HG03342 (cell line): ENCODE measurements at regions not wholly inside any gene's neighbourhood (a gene's known extent, or its start where the extent isn't known, plus 50 kb on each side); places are given as distances from the start of the nearest gene placed in this dataset.
"Not testable (repeated sequence)": the region's sequence is repeated elsewhere in the genome, so short reads cannot be mapped to it uniquely, and the experiment has no call there.

Source experiments
- ATAC-seq: cut with Tn5 transposase; IDR thresholded peaks from one replicate; pipeline ENCODE4 v1.9.1; 2021; ENCODE audit warnings: mild to moderate bottlenecking, moderate library complexity; ENCODE audit not compliant: unreplicated experiment

GRCh38 chr10:8332730-8333111 lies 278.2 kb downstream of the GATA3 start:
- ATAC-seq, result no peak

GRCh38 chr10:8334631-8335030 lies 280.1 kb downstream of the GATA3 start:
- ATAC-seq, result no peak

- no peak for ATAC-seq
These were observed 282.3 kb downstream of the GATA3 start for GRCh38 chr10:8336629-8337331.

GRCh38 chr10:8337332-8337651 lies 282.8 kb downstream of the GATA3 start:
- no peak for ATAC-seq

- ATAC-seq, result no peak
These were observed 283.8 kb downstream of the GATA3 start for GRCh38 chr10:8338177-8338766.

DNA sequence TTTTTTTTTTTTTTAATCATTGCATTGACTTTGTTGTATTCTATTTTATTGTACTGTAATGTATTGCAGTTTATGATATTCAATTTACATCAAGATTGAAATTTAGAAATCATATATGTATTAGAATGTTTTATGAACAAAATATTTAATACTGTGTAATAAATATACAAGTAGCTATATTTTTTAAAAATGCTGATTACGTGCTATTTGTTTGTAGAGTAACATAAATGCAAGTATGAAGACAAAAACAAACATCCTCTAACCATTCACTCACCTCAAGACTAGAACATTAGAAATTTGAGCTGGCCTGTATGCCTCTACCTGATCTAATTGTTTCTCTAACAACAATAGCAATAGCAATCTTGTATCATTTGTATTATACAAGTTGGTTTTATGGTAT lies 290.3 kb downstream of the GATA3 start:
- no peak for ATAC-seq

DNA sequence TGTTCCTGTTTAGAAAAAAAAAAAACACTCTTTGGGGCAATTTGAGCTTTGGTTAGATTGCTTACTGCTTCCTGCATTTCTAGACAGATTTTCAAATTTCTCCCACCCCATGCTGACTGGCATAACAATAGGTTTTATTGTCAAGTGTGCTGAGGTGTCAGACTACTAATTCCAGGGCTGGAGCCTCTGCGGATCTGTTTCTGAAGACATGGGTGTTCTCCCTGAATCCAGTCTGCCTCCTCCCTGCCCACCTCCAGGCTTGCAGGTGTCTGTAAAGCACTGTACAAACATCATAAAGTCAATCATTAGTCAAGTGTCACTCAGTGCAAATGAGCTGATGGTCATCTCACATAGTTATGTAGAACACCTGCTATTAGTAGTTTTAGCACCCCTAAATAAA lies 292.4 kb downstream of the GATA3 start:
- no peak for ATAC-seq

DNA sequence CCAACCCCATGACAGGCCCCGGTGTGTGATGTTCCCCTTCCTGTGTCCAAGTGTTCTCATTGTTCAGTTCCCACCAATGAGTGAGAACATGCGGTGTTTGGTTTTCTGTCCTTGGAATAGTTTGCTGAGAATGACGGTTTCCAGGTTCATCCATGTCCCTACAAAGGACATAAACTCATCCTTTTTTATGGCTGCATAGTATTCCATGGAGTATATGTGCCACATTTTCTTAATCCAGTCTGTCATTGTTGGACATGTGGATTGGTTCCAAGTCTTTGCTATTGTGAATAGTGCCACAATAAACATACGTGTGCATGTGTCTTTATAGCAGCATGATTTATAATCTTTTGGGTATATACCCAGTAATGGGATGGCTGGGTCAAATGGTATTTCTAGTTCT lies 293.1 kb downstream of the GATA3 start:
- not testable (repeated sequence) for ATAC-seq

DNA sequence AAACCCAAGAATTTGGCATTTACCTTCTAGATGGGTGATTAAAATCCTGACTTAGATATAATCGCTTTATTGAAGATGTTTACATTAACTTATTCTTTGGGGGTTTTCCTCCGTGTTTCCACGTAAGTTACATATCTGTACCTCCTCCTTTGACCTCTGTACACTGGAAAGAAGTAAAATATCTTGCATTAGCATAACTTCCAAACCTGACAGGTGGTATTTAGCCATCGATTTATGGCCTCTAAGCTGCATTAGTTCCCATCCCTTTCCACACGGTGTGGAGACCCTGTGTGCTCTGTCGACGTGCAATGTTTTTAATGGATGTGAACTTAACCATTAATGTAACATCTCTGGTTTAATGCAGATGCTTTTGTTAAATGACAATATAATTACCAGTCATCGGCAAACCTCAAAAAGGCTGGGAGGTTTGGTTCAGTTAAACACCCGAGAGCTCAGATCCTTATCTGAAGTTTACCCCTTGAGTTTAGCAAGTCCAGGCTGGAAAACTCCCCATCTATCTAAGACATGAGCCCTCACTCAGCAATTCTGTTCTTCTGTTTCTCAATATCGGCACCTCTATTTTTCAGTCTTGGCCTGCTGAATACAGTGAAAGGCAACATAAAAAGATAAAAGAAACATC lies 295.2 kb downstream of the GATA3 start:
- no peak for ATAC-seq

DNA sequence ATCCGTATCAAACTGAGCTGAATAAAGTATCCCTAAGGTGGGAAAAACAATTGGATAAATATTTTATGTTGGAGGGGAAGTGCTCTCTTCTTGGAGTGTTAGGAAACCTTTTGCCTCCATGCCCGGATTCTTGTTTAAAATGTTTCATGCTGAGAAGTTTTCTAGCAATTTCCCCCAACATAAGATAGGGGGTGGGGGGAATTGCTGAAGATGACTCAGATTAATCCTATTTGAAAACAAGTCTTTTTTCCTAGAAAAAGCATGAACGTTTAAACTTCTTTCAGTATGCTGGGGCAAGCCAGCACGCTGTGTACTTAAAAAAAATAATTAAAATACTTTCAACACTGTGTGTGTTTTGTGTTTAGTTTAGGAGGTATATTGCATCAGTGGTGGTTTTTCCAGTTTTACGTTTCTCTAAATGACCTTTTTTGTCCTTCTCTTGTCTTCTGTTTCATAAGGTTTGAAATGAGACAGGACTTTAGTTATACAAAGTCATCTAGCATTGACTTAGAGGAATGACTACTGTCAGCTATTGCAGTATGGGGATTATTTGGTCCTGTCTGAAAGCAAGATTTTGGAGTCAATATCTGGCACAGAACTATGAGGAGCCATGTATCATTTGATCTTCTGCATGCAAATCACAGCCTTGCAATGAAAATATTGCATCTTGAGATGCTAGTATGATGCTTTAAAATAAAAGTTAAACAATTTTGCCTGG lies 295.9 kb downstream of the GATA3 start:
- no peak for ATAC-seq

GRCh38 chr10:8352171-8353075 lies 297.9 kb downstream of the GATA3 start:
- ATAC-seq, result no peak

- ATAC-seq, result no peak
These were observed 301.8 kb downstream of the GATA3 start for GRCh38 chr10:8356283-8356682.

DNA sequence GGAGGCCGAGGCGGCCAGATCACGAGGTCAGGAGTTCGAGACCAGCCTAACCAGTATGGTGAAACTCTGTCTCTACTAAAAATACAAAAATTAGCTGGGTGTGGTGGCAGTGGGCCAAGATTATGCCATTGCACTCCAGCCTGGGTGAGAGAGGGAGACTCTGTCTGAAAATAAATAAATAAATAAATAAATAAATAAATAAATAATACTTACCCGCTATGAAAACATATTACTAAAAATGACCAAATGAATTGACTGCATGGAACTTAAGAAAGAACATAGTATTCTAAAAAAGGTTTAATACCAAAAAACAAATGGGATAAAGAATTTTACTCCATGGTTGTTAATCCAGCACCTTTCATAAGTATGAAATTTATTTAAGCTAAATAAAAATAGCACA lies 305.0 kb downstream of the GATA3 start:
- ATAC-seq, result no peak

DNA sequence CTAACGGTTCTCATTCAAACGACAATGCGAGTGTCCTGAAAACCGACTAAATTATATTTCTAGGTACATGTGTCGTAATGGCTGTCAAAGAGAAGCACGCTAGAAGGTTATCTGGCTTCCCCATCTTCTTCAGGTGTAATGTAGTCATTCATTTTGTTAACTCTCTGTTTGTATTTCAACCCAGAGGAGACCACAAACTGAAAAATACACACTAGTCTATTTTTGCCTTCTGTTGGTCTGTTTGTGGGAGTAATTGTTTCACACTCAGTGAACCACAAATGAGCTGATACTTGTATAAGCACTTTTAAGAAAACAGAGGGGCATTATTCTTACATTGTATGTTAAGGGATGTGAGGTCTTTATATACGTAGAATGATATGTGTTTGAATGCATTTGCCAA lies 305.9 kb downstream of the GATA3 start:
- ATAC-seq, result no peak

DNA sequence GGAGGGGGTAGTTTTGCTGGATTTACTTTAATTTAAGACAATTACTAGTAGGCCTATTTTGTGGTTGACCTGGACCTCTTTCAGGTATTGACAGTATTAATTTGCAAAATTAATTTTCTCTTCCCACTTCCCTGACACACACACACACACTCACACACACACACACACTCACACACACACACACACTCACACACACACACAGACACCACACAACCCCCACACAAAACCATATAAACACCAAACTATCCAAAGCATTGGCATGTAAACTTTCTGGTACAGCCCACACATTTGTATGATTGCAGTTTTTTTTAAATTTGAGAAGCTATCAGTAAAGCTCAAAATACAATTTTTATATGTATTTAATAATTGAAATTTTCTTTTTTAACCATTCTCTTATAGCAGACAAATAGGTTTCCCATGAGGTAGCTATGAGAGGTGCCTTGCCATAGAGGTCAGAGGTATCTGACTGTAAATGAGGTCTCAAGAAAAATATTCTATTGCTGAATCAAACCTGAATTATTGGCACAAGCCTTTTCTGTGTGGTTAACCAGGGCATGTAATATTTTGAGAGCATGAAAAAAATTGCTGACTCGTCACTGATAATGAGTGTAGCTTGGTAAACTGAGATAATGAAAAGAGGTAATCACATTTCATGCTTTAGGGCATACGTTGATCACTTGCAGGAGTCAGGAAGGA lies 306.5 kb downstream of the GATA3 start:
- ATAC-seq, result no peak

DNA sequence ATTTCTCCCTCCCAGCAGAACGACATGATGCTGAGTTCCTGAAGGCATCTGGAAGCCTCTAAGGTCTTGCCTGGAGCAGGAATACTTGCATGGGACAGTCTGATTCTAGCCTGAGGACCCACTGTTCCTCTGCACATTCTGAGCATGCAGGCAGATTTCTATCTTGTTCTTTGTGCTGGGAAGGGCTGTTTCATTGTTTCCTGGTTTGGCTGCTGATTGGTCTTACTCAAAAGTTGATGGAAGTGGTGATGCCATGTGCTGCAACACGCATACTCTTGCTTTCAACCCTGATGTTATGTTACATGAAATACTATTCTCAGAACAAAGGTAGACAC lies 307.0 kb downstream of the GATA3 start:
- no peak for ATAC-seq

DNA sequence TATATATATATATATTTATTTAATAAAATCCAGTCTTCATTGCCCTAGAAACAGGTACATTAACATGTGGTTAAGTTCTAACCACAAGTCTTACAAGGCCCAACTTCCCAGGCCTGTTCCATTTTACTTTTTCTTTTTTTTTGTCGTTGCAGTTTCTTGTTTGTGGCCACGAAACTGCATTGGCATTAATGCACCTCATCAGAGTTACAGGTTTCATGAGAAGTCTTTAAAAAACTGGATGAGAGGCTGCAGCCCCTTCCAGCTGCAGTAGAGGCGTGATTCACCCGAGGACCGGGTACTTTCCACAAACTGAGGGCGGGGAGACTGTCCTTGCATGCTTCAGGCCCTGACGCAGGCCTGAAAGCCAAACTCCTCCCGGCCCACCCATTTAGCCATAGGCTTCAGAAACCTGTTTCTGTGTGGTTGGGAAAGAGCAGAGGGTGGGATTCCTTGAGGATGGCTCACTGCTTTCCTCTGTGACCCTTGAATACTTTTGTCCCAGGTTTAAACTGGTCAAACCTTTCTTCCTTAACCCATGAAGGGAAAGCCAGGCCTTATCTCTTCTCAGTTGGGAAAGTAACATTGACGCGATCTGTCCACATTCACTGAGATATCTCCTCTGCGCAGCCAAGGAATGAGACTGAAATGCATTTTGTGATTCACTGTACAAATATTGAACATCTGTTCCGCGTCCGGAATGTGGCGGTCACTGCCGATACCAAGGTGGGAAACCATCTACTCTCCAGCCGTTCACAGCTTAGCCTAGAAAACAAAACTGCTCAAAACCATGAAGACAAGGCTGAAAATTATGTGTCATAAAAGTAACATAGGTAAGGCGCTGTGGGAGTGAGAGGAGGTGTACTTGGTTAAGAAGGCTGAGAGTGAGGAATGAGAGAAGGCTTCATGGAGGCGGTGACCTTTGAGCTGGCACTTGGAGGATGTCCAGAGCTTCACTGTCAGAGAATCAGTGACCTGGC lies 311.7 kb downstream of the GATA3 start:
- ATAC-seq, result no peak

- not testable (repeated sequence) for ATAC-seq
These were observed 313.4 kb downstream of the GATA3 start for GRCh38 chr10:8367672-8368411.

GRCh38 chr10:8369666-8370065 lies 315.2 kb downstream of the GATA3 start:
- peak; percentile 73 for ATAC-seq
